CD4-positive, alpha-beta T cell treated with Interferon alpha-2 for 1 hour (primary cell): ENCODE measurements at regions not wholly inside any gene's neighbourhood (a gene's known extent, or its start where the extent isn't known, plus 50 kb on each side); places are given as distances from the start of the nearest gene placed in this dataset.

Experiments used
- DNase-seq, 2 donors: peaks; one replicate each; pipeline ENCODE4 v3.0.0-alpha.2; 2020 to 2022

- no peak for DNase-seq
Measured at GRCh38 chr6:1054653-1055014, 257.3 kb upstream of the FOXQ1 start.

- DNase-seq: no peak
Measured at GRCh38 chr6:1053586-1053985, 258.3 kb upstream of the FOXQ1 start.

GRCh38 chr6:1052262-1052661 is 259.6 kb upstream of the FOXQ1 start:
- DNase-seq: no peak

- no peak for DNase-seq
Measured at GRCh38 chr6:1049900-1050299, 262.0 kb upstream of the FOXQ1 start.

- DNase-seq: no peak
Measured at GRCh38 chr6:1049170-1049569, 262.7 kb upstream of the FOXQ1 start.

- no peak for DNase-seq
Measured at GRCh38 chr6:1047981-1048541, 263.8 kb upstream of the FOXQ1 start.

GRCh38 chr6:1045239-1045638 is 266.7 kb upstream of the FOXQ1 start:
- no peak for DNase-seq

- DNase-seq: no peak
Measured at GRCh38 chr6:1044040-1044836, 267.7 kb upstream of the FOXQ1 start.

- DNase-seq: no peak
Measured at GRCh38 chr6:1043458-1043836, 268.5 kb upstream of the FOXQ1 start.

GRCh38 chr6:1042583-1043457 is 269.1 kb upstream of the FOXQ1 start:
- DNase-seq: no peak

GRCh38 chr6:1040393-1040792 is 271.5 kb upstream of the FOXQ1 start:
- DNase-seq: no peak

- no peak for DNase-seq
Measured at GRCh38 chr6:1039746-1040145, 272.2 kb upstream of the FOXQ1 start.

- no peak for DNase-seq
Measured at GRCh38 chr6:1039191-1039590, 272.7 kb upstream of the FOXQ1 start.

- DNase-seq: no peak
Measured at GRCh38 chr6:1037430-1038202, 274.3 kb upstream of the FOXQ1 start.

GRCh38 chr6:1035401-1035800 is 276.5 kb upstream of the FOXQ1 start:
- no peak for DNase-seq

GRCh38 chr6:1031720-1032119 is 280.2 kb upstream of the FOXQ1 start:
- no peak for DNase-seq

- no peak for DNase-seq
Measured at GRCh38 chr6:1029141-1029540, 282.8 kb upstream of the FOXQ1 start.

- no peak for DNase-seq
Measured at GRCh38 chr6:1028723-1029122, 283.2 kb upstream of the FOXQ1 start.

GRCh38 chr6:1027795-1028569 is 283.9 kb upstream of the FOXQ1 start:
- DNase-seq: no peak

GRCh38 chr6:1027109-1027794 is 284.6 kb upstream of the FOXQ1 start:
- no peak for DNase-seq

GRCh38 chr6:1025821-1026220 is 286.1 kb upstream of the FOXQ1 start:
- DNase-seq: no peak

- DNase-seq: no peak
Measured at GRCh38 chr6:1024587-1024986, 287.3 kb upstream of the FOXQ1 start.
